DND-41 (cell line): ENCODE measurements at regions not wholly inside any gene's neighbourhood (a gene's known extent, or its start where the extent isn't known, plus 50 kb on each side); places are given as distances from the start of the nearest gene placed in this dataset.

ENCODE experiments used
- ATAC-seq: fragments of 200-7000 bp; cut with Tn5 transposase; 3 replicates; pipeline ENCODE4 v1.9.1; 2021; ENCODE audit warnings: low read depth; ENCODE audit not compliant: insufficient read depth
- DNase-seq: peaks from one replicate; pipeline ENCODE4 v3.0.0-alpha.2; 2020
- H2AFZ ChIP-seq: 2 replicates; pipeline ENCODE4 v1.6.0; 2012; ENCODE audit warnings: low read depth, low read length
- H3K27ac ChIP-seq: 2 replicates; pipeline ENCODE4 v1.5.1; 2012; ENCODE audit warnings: low read length, inconsistent platforms
- H3K27me3 ChIP-seq: fragments of 200-600 bp; sonication (generic); 2 replicates; pipeline ENCODE4 v1.6.0; 2012; ENCODE audit warnings: low read length, mild to moderate bottlenecking, inconsistent platforms; ENCODE audit not compliant: insufficient read depth, poor library complexity
- H3K36me3 ChIP-seq: 2 replicates; pipeline ENCODE4 v1.5.1; 2012; ENCODE audit warnings: low read length, inconsistent platforms; ENCODE audit not compliant: insufficient read depth
- H3K4me1 ChIP-seq: 2 replicates; pipeline ENCODE4 v1.5.1; 2012; ENCODE audit warnings: mild to moderate bottlenecking, low read length; ENCODE audit not compliant: insufficient read depth
- H3K4me2 ChIP-seq: 2 replicates; pipeline ENCODE4 v1.6.0; 2012; ENCODE audit warnings: mild to moderate bottlenecking, moderate library complexity, low read length, inconsistent platforms; ENCODE audit not compliant: insufficient read depth
- H3K4me3 ChIP-seq, 2 experiments: fragments of 200-600 bp in 1 of 2; shearing (Covaris generic) in 1 of 2; 2 replicates each; pipeline ENCODE4 v1.5.1; 2012 to 2016; ENCODE audit warnings: inconsistent platforms in 2 of 2, low read length in 2 of 2, mild to moderate bottlenecking in 2 of 2, low read depth in 1 of 2, moderate library complexity in 1 of 2
- H3K79me2 ChIP-seq: 2 replicates; pipeline ENCODE4 v1.6.0; 2012; ENCODE audit warnings: low read length, inconsistent platforms; ENCODE audit not compliant: insufficient read depth
- H3K9ac ChIP-seq: 2 replicates; pipeline ENCODE4 v1.6.0; 2012; ENCODE audit warnings: low read depth, mild to moderate bottlenecking, inconsistent platforms, low read length, moderate library complexity
- H3K9me3 ChIP-seq: 2 replicates; pipeline ENCODE4 v1.5.1; 2012; ENCODE audit warnings: low read length, moderate library complexity, mild to moderate bottlenecking, inconsistent platforms; ENCODE audit not compliant: insufficient read depth, severe bottlenecking
- H4K20me1 ChIP-seq: 2 replicates; pipeline ENCODE4 v1.6.0; 2012; ENCODE audit warnings: low read length; ENCODE audit not compliant: insufficient read depth
- EZH2 ChIP-seq: IDR thresholded peaks from 3 replicates; pipeline ENCODE4 v1.6.1; 2012; ENCODE audit warnings: borderline replicate concordance, low read depth, mild to moderate bottlenecking, moderate library complexity, low read length, inconsistent platforms; ENCODE audit not compliant: severe bottlenecking
- TF ChIP-seq, protein P1 (sequence below): IDR thresholded peaks from 2 replicates; pipeline ENCODE4 v1.5.1; 2012; ENCODE audit warnings: borderline replicate concordance, low read length, moderate library complexity, mild to moderate bottlenecking; ENCODE audit not compliant: poor library complexity, severe bottlenecking; ENCODE audit errors: extremely low read depth

DNA sequence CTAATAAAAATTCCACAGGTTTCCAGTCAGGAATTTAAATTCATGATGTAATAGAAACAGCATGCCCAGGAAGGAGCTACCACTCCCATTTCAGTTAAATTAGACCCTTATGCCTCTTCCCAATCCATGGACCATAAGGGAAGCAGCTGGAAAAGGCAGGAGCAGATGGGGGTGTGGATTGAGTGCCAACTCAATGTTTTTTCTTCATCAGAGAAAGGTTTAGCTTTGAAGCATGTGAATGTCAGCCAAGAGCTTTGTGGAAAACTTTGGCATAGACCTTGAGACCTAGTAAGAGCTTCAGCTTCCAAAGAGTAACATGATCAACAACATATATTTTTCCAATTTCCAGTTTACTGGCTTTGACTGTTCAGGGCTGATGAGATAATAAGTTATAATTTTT is 2139.9 kb downstream of the PCDH9 start:
- H2AFZ ChIP-seq: no peak overlapping the region
- H3K9ac ChIP-seq: no peak overlapping the region
- ATAC-seq (no peak), DNase-seq (no peak)
- no peaks in the 10 kb centered on the region for H3K27me3 ChIP-seq
- H3K27ac ChIP-seq: no peak overlapping the region
- H3K9me3 ChIP-seq: no peaks in the 10 kb centered on the region
- H3K4me2 ChIP-seq: no peak overlapping the region
- no peaks in the 10 kb centered on the region for H3K79me2 ChIP-seq
- no peak for TF ChIP-seq EZH2
- TF ChIP-seq, protein P1, sequence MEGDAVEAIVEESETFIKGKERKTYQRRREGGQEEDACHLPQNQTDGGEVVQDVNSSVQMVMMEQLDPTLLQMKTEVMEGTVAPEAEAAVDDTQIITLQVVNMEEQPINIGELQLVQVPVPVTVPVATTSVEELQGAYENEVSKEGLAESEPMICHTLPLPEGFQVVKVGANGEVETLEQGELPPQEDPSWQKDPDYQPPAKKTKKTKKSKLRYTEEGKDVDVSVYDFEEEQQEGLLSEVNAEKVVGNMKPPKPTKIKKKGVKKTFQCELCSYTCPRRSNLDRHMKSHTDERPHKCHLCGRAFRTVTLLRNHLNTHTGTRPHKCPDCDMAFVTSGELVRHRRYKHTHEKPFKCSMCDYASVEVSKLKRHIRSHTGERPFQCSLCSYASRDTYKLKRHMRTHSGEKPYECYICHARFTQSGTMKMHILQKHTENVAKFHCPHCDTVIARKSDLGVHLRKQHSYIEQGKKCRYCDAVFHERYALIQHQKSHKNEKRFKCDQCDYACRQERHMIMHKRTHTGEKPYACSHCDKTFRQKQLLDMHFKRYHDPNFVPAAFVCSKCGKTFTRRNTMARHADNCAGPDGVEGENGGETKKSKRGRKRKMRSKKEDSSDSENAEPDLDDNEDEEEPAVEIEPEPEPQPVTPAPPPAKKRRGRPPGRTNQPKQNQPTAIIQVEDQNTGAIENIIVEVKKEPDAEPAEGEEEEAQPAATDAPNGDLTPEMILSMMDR: no peak
- H3K4me3 ChIP-seq: no peak overlapping the region
- no peaks in the 10 kb centered on the region for H4K20me1 ChIP-seq
- no peaks in the 10 kb centered on the region for H3K4me1 ChIP-seq
- H3K36me3 ChIP-seq: no peaks in the 10 kb centered on the region

DNA sequence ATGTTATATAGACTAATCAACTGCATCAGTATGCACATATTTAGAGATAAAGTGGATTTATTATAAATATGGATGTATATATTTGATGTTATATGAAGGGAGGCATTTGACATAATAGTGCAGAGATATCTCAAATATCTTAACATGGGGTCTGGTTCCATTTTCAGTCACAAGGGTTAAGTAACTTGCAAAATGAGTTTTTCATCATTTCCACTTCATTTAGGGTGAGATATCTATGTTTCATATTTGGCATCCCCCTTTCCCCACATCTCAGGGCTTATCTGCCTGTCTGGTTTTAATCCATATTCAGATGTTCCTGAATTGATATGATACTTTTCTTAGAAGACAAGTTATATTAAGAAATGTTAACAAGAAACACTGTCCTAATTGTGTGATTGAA is 2141.2 kb downstream of the PCDH9 start:
- Histone ChIP-seq H3K9ac (no peak overlapping the region), H3K9me3 (no peaks in the 10 kb centered on the region), H3K27ac (no peak overlapping the region), H3K4me1 (no peaks in the 10 kb centered on the region), H3K4me3 (no peak overlapping the region), H4K20me1 (no peaks in the 10 kb centered on the region), H3K79me2 (no peaks in the 10 kb centered on the region), H3K4me2 (no peak overlapping the region), H2AFZ (no peak overlapping the region), H3K36me3 (no peaks in the 10 kb centered on the region), H3K27me3 (no peaks in the 10 kb centered on the region)
- TF ChIP-seq, protein P1: no peak
- no peak for TF ChIP-seq EZH2
- DNase-seq (no peak), ATAC-seq (no peak)

DNA sequence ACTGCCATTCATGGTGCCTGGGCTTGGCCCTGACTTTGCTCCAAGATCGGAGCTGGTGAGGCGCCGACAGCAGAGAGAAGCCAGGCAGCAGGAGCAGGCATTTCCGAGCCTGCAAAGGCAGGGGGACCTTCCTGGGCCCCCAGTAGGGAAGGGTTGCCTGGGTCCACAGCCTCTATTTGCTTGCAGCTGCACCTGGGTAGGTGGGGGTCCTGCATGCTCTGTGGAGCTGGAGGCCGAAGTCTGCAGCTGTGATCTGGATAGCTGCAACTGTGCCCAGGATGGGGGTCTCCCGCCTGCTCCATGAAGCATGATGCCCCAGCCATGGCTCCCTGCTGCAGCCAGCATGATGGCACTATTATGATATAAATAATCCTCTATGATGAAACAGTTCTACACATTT is 2144.2 kb downstream of the PCDH9 start:
- Histone ChIP-seq H3K4me2 (no peak overlapping the region), H3K36me3 (no peaks in the 10 kb centered on the region), H3K4me1 (no peaks in the 10 kb centered on the region), H2AFZ (no peak overlapping the region), H3K27ac (no peak overlapping the region), H3K4me3 (no peak overlapping the region), H4K20me1 (no peaks in the 10 kb centered on the region), H3K9me3 (no peaks in the 10 kb centered on the region), H3K27me3 (no peaks in the 10 kb centered on the region), H3K79me2 (no peaks in the 10 kb centered on the region), H3K9ac (no peak overlapping the region)
- DNase-seq (no peak), ATAC-seq (no peak)
- TF ChIP-seq, protein P1: no peak
- TF ChIP-seq EZH2: no peak

DNA sequence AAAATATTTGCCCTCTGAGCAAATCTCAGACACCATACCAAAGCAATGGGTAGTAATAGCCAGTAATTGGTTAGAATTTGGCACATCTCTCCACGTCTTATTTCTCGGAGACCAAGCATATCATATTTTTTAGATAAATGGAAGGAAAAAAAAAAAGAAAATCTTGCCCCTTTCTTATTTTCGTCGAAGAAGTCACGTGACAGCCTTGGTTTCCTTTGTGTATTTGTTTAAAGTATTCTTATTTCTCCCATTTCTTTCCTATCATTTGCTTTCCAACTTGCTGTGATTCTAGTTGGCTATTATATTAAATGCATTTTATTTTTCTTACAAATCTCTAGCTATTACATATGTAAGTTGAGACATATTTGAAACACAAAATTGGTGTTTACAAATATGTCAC is 2155.9 kb downstream of the PCDH9 start:
- ATAC-seq: no peak
- no peaks in the 10 kb centered on the region for H3K27me3 ChIP-seq
- no peak overlapping the region for H3K4me3 ChIP-seq
- TF ChIP-seq EZH2: no peak
- TF ChIP-seq, protein P1: no peak
- H3K4me1 ChIP-seq: no peaks in the 10 kb centered on the region
- H4K20me1 ChIP-seq: no peaks in the 10 kb centered on the region
- no peaks in the 10 kb centered on the region for H3K36me3 ChIP-seq
- H3K9ac ChIP-seq: no peak overlapping the region
- H2AFZ ChIP-seq: no peak overlapping the region
- no peaks in the 10 kb centered on the region for H3K79me2 ChIP-seq
- DNase-seq: no peak
- no peaks in the 10 kb centered on the region for H3K9me3 ChIP-seq
- H3K27ac ChIP-seq: no peak overlapping the region
- no peak overlapping the region for H3K4me2 ChIP-seq
